ENCODE measurements at regions not wholly inside any gene's neighbourhood (a gene's known extent, or its start where the extent isn't known, plus 50 kb on each side); places are given as distances from the start of the nearest gene placed in this dataset.

- H3K36me3 ChIP-seq (ENCODE audit: control insufficient read depth in 4 of 4, insufficient read depth in 3 of 4, low read depth in 1 of 4, low read length in 3 of 4): no peaks in the 10 kb centered on the region
- DNase-seq (ENCODE audit: low spot score): no peak
- no peaks in the 10 kb centered on the region for H3K27me3 ChIP-seq (ENCODE audit: control insufficient read depth in 4 of 4, insufficient read depth in 4 of 4, low read length in 3 of 4)
- H3K4me3 ChIP-seq (ENCODE audit: low read depth in 1 of 3, low read length in 3 of 3): no peak overlapping the region
- no peak overlapping the region for H3K9ac ChIP-seq (ENCODE audit: low read depth in 1 of 2, low read length in 2 of 2)
- WGBS: 77% methylated on average over 2 of the region's 2 CpGs
- H3K4me1 ChIP-seq (ENCODE audit: control insufficient read depth in 4 of 4, insufficient read depth in 4 of 4, low read length in 3 of 4): no peaks in the 10 kb centered on the region
- peaks cover 0 to 2% (median 0%) of the 10 kb centered on the region in 4 donors for H3K9me3 ChIP-seq (ENCODE audit: control insufficient read depth in 4 of 4, low read length in 3 of 4)
- no peak for TF ChIP-seq NR2F2 (IDR thresholded peaks at IDR 0.05)
- H3K27ac ChIP-seq (ENCODE audit: low read depth in 1 of 2, low read length in 2 of 2): no peak overlapping the region
Measured at GRCh38 chr6:22980446-22980845, 411.1 kb downstream of the HDGFL1 start.

GRCh38 chr6:23002044-23002619, 432.8 kb downstream of the HDGFL1 start:
- Histone ChIP-seq H3K36me3 (ENCODE audit: control insufficient read depth in 4 of 4, insufficient read depth in 3 of 4, low read depth in 1 of 4, low read length in 3 of 4) (no peaks in the 10 kb centered on the region), H3K9me3 (ENCODE audit: control insufficient read depth in 4 of 4, low read length in 3 of 4) (no peaks in the 10 kb centered on the region), H3K9ac (ENCODE audit: low read depth in 1 of 2, low read length in 2 of 2) (no peak overlapping the region), H3K4me1 (ENCODE audit: control insufficient read depth in 4 of 4, insufficient read depth in 4 of 4, low read length in 3 of 4) (no peaks in the 10 kb centered on the region), H3K4me3 (ENCODE audit: low read depth in 1 of 3, low read length in 3 of 3) (no peak overlapping the region), H3K27me3 (ENCODE audit: control insufficient read depth in 4 of 4, insufficient read depth in 4 of 4, low read length in 3 of 4) (peaks cover 0 to 2% (median 0%) of the 10 kb centered on the region in 4 donors), H3K27ac (ENCODE audit: low read depth in 1 of 2, low read length in 2 of 2) (no peak overlapping the region)
- TF ChIP-seq CTCF (IDR thresholded peaks at IDR 0.05; ENCODE audit: low read depth, low read length, missing input control) (no peak), FOXA1 (IDR thresholded peaks at IDR 0.05) (no peak), HNF4G (IDR thresholded peaks at IDR 0.05) (no peak), NR2F2 (IDR thresholded peaks at IDR 0.05) (no peak), HNF4A (conservative IDR thresholded peaks at IDR 0.05) (no peak), YY1 (IDR thresholded peaks at IDR 0.05) (no peak), JUND (IDR thresholded peaks at IDR 0.05) (no peak), SP1 (IDR thresholded peaks at IDR 0.05) (no peak)
- DNase-seq (ENCODE audit: low spot score): no peak
- 94% methylated on average over 1 of the region's 1 CpG for WGBS

GRCh38 chr6:23003671-23004467, 434.5 kb downstream of the HDGFL1 start:
- 88% methylated on average over 14 of the region's 14 CpGs for WGBS
- no peaks in the 10 kb centered on the region for H3K4me1 ChIP-seq (ENCODE audit: control insufficient read depth in 4 of 4, insufficient read depth in 4 of 4, low read length in 3 of 4)
- peaks cover 0 to 2% (median 0%) of the 10 kb centered on the region in 4 donors for H3K27me3 ChIP-seq (ENCODE audit: control insufficient read depth in 4 of 4, insufficient read depth in 4 of 4, low read length in 3 of 4)
- no peak for DNase-seq (ENCODE audit: low spot score)
- H3K9me3 ChIP-seq (ENCODE audit: control insufficient read depth in 4 of 4, low read length in 3 of 4): no peaks in the 10 kb centered on the region
- no peak overlapping the region for H3K27ac ChIP-seq (ENCODE audit: low read depth in 1 of 2, low read length in 2 of 2)
- no peaks in the 10 kb centered on the region for H3K36me3 ChIP-seq (ENCODE audit: control insufficient read depth in 4 of 4, insufficient read depth in 3 of 4, low read depth in 1 of 4, low read length in 3 of 4)
- H3K9ac ChIP-seq (ENCODE audit: low read depth in 1 of 2, low read length in 2 of 2): no peak overlapping the region
- no peak overlapping the region for H3K4me3 ChIP-seq (ENCODE audit: low read depth in 1 of 3, low read length in 3 of 3)
- TF ChIP-seq FOXA1 (IDR thresholded peaks at IDR 0.05) (no peak), GABPA (IDR thresholded peaks at IDR 0.05 in 1 of 2, conservative IDR thresholded peaks at IDR 0.05 in 1 of 2) (no peak), EGR1 (IDR thresholded peaks at IDR 0.05; ENCODE audit: low read depth in 2 of 2) (no peak), HNF4A (conservative IDR thresholded peaks at IDR 0.05) (no peak), TAF1 (conservative IDR thresholded peaks at IDR 0.05) (no peak), NR2F2 (IDR thresholded peaks at IDR 0.05) (no peak), YY1 (IDR thresholded peaks at IDR 0.05) (no peak), SP1 (IDR thresholded peaks at IDR 0.05) (no peak), REST (IDR thresholded peaks at IDR 0.05) (no peak), MAX (IDR thresholded peaks at IDR 0.05) (no peak), ATF3 (IDR thresholded peaks at IDR 0.05) (no peak), FOXA2 (IDR thresholded peaks at IDR 0.05) (no peak), RXRA (IDR thresholded peaks at IDR 0.05) (no peak), HNF4G (IDR thresholded peaks at IDR 0.05) (no peak), JUND (IDR thresholded peaks at IDR 0.05) (no peak), CTCF (IDR thresholded peaks at IDR 0.05; ENCODE audit: low read depth, low read length, missing input control) (no peak), RAD21 (IDR thresholded peaks at IDR 0.05) (no peak)
